ENCODE measurements at regions not wholly inside any gene's neighbourhood (a gene's known extent, or its start where the extent isn't known, plus 50 kb on each side); places are given as distances from the start of the nearest gene placed in this dataset.
"Not testable (repeated sequence)": the region's sequence is repeated elsewhere in the genome, so short reads cannot be mapped to it uniquely, and the experiment has no call there.

- Mint-ChIP-seq H3K27me3 (no peaks in the 10 kb centered on the region), H3K4me3 (no peak overlapping the region)
Observed at GRCh38 chr6:5906842-5907241, 99.9 kb downstream of the NRN1 start.

GRCh38 chr6:5906340-5906670 lies 100.4 kb downstream of the NRN1 start:
- Mint-ChIP-seq H3K4me1 (no peaks in the 10 kb centered on the region), H3K27me3 (no peaks in the 10 kb centered on the region), H3K9me3 (no peaks in the 10 kb centered on the region), H3K4me3 (no peak overlapping the region), H3K27ac (no peak overlapping the region), H3K36me3 (no peaks in the 10 kb centered on the region)
- DNase-seq = no peak

More at GRCh38 chr6:5906842-5907241, 99.9 kb downstream of the NRN1 start:
- H3K9me3 Mint-ChIP-seq = no peaks in the 10 kb centered on the region
- no peaks in the 10 kb centered on the region for H3K4me1 Mint-ChIP-seq
- DNase-seq = no peak
- no peak overlapping the region for H3K27ac Mint-ChIP-seq
- H3K36me3 Mint-ChIP-seq = no peaks in the 10 kb centered on the region

DNA sequence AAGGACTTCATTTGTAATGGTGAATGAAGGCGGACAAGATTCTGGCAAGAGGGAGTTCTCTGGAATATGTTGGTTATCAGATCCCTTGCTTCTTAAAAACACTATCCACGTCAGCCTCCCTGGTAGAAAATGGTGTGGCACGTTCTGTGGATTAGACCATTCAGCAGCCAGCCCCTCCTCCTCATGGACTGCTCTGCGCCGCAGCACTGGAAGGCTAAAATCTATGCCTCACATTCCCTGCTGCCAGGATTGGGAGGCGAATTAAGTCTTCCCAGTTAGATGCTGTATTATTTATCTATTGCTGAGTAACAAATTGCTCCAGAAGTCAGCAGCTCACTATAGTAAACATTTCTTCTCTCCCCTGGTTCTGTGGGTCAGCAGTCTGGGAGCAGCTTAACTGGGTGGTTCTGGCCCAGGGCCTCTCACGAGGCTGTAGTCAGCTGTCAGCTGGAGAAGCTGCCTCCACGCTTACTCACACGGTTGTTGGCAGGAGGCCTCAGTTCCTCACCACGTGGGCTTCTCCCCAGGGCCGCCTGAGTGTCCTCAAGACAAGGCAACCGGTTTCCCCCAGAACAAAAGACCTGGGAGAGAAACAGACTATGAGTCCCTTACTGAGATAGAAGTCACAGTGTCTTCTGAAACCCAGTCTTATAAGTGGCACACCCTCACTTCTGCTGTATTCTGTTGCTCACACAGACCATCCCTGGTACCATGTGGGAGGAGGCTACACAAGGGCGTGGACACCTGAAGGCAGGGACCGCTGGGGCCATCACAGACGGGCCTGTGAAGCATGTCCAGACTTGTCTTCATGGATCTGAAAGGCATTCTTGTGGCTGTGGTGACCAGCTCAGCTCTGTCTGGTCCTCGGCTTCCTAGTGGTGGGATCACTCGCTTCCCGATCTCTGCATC lies 101.0 kb downstream of the NRN1 start:
- Mint-ChIP-seq H3K4me1 (no peaks in the 10 kb centered on the region), H3K36me3 (no peaks in the 10 kb centered on the region), H3K4me3 (no peak overlapping the region), H3K27ac (no peak overlapping the region), H3K27me3 (no peaks in the 10 kb centered on the region), H3K9me3 (no peaks in the 10 kb centered on the region)
- DNase-seq = no peak

DNA sequence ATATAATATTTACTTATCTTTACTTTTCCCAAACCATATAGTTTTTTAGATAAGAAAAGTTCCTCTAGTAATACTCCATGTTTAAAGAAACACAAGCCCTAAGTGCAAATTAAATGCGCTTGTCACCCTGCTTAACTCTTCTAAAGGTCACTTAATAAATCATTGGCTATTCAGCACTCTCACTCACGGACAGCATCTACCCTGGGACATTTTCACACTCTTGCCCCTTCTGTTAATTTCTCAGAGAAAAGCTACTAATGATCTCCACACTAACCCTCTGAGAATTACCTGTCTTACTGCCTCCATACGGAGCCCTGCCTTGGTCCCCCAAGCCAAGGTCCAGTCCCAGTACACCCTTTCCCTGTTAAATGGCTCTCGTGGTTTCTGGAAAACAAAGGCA lies 102.2 kb downstream of the NRN1 start:
- no peak overlapping the region for H3K27ac Mint-ChIP-seq
- H3K36me3 Mint-ChIP-seq = no peaks in the 10 kb centered on the region
- no peak overlapping the region for H3K4me3 Mint-ChIP-seq
- peaks cover 4% of the 10 kb centered on the region for H3K4me1 Mint-ChIP-seq
- no peaks in the 10 kb centered on the region for H3K9me3 Mint-ChIP-seq
- DNase-seq = no peak
- H3K27me3 Mint-ChIP-seq = no peaks in the 10 kb centered on the region

GRCh38 chr6:5899216-5900045 lies 107.3 kb downstream of the NRN1 start:
- no peak overlapping the region for H3K27ac Mint-ChIP-seq
- DNase-seq = no peak
- H3K27me3 Mint-ChIP-seq = no peaks in the 10 kb centered on the region
- H3K4me1 Mint-ChIP-seq = peaks cover 5% of the 10 kb centered on the region
- H3K9me3 Mint-ChIP-seq = no peaks in the 10 kb centered on the region
- no peaks in the 10 kb centered on the region for H3K36me3 Mint-ChIP-seq
- no peak overlapping the region for H3K4me3 Mint-ChIP-seq

DNA sequence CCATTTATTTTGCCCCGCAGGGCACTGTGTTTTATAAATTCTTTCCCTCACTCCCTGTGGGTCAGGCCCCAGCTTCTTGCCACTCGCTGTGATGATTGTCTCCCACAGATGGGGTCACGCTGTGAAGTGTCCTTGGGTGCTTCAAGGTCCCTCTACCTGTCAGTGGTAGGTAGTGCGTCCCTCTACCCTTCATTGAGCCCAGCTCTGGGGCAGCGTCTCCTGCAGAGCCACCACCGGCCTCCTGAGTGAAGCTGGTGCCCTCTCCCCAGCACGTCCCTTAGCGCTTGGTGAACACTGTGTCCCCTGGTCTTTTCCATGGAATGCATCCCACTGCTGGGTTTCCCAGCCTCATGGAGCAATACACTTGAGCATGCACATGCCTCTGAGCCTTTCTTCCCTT lies 108.2 kb downstream of the NRN1 start:
- no peaks in the 10 kb centered on the region for H3K36me3 Mint-ChIP-seq
- H3K9me3 Mint-ChIP-seq = no peaks in the 10 kb centered on the region
- no peak overlapping the region for H3K4me3 Mint-ChIP-seq
- H3K4me1 Mint-ChIP-seq = peaks cover 5% of the 10 kb centered on the region
- DNase-seq = no peak
- no peaks in the 10 kb centered on the region for H3K27me3 Mint-ChIP-seq
- peak overlapping the region; percentile 51 for H3K27ac Mint-ChIP-seq

DNA sequence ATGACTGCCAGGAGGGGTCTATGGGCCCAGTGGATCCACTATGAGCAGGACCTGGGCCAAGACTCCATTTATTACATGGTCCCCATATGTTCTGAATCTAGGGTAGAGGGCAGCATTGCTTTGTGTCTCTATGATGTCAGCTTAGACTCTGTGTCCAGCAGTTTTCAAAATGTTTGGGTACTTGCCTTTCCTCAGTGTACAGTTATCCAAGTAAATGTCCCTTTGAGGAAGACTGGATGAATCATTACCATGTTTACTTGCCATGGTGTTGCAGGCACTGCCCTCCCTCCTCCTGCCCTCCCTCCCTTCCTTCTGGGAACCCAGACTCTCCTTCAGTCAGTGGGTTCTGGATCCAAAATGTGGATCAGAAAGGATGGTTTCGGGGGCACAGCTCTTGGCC lies 108.6 kb downstream of the NRN1 start:
- H3K36me3 Mint-ChIP-seq = no peaks in the 10 kb centered on the region
- no peak overlapping the region for H3K4me3 Mint-ChIP-seq
- no peaks in the 10 kb centered on the region for H3K9me3 Mint-ChIP-seq
- peaks cover 5% of the 10 kb centered on the region for H3K4me1 Mint-ChIP-seq
- H3K27me3 Mint-ChIP-seq = no peaks in the 10 kb centered on the region
- no peak for DNase-seq
- no peak overlapping the region for H3K27ac Mint-ChIP-seq

- H3K27me3 Mint-ChIP-seq = no peaks in the 10 kb centered on the region
- no peak overlapping the region for H3K27ac Mint-ChIP-seq
- H3K9me3 Mint-ChIP-seq = peaks cover 3% of the 10 kb centered on the region
- H3K36me3 Mint-ChIP-seq = peaks cover 4% of the 10 kb centered on the region
- H3K4me1 Mint-ChIP-seq = peaks cover 8% of the 10 kb centered on the region
- no peak for DNase-seq
- H3K4me3 Mint-ChIP-seq = no peak overlapping the region
Observed at GRCh38 chr6:5896476-5897200, 110.1 kb downstream of the NRN1 start.

DNA sequence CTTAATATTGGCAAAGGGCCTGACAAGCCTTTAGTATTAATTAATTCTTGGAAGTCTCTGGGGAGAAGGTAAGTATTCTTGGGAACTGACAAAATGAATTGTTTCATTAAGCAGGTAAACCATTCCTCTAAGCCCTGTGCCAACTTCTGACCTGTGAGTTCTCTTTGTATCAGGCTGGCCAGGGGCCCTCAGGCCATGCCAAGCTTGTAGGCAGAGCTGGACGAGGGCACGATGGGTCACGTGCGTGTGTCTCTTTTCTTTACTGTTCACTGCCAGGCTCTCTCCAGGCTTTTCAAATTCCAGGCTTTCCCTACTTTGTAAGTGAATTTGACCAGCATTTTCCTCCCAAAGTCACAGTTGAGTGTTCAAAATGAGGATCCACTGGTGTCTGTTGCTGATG lies 112.4 kb downstream of the NRN1 start:
- peaks cover 3% of the 10 kb centered on the region for H3K9me3 Mint-ChIP-seq
- H3K4me1 Mint-ChIP-seq = peaks cover 3% of the 10 kb centered on the region
- no peak overlapping the region for H3K27ac Mint-ChIP-seq
- no peaks in the 10 kb centered on the region for H3K27me3 Mint-ChIP-seq
- H3K36me3 Mint-ChIP-seq = peaks cover 4% of the 10 kb centered on the region
- no peak overlapping the region for H3K4me3 Mint-ChIP-seq
- DNase-seq = no peak

DNA sequence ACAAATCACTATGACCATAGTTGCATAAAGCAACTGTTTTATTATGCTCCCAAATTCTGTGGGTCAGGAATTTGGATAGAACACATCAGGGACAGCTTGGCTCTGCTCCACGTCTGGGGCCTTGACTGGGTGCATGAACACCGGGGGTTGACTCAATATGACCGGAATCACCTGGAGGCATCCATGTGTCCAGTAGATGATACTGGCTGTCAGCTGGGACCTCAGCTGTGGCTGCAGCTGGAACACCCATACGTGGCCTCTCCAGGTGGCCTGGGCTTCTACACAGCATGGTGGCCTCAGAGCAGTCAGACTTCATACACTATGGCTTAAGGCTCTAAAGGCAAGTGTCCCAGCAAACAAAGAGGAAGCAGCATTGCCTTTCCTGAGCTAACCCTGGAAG lies 113.4 kb downstream of the NRN1 start:
- Mint-ChIP-seq H3K9me3 (peaks cover 3% of the 10 kb centered on the region), H3K27ac (no peak overlapping the region), H3K36me3 (peaks cover 4% of the 10 kb centered on the region), H3K27me3 (no peaks in the 10 kb centered on the region), H3K4me3 (no peak overlapping the region), H3K4me1 (peaks cover 3% of the 10 kb centered on the region)
- DNase-seq = no peak

GRCh38 chr6:5892669-5893068 lies 114.1 kb downstream of the NRN1 start:
- Mint-ChIP-seq H3K27me3 (no peaks in the 10 kb centered on the region), H3K9me3 (peaks cover 3% of the 10 kb centered on the region), H3K4me3 (peak overlapping the region; percentile 83), H3K4me1 (peaks cover 3% of the 10 kb centered on the region), H3K36me3 (peaks cover 4% of the 10 kb centered on the region), H3K27ac (peak overlapping the region; percentile 82)
- no peak for DNase-seq

DNA sequence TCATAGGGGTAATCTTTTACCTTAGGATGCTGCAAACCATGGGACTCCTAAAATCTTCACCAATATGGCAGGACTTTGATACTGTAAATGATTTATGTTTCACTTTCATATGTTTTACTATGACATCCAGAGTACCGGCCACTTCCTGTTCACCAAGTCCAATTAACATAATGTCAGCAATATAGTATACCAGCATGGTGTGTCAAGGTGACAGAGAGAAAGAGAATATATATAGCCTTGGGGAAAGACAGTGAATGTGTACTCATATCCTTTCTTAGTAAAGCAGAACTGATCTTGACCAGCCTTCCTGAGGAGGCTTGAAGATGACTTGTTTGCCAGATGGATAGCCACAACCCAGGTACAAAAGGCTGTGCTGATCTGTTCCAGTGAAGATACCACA lies 127.9 kb downstream of the NRN1 start:
- no peaks in the 10 kb centered on the region for H3K36me3 Mint-ChIP-seq
- no peak overlapping the region for H3K4me3 Mint-ChIP-seq
- peaks cover 2% of the 10 kb centered on the region for H3K4me1 Mint-ChIP-seq
- no peak for DNase-seq
- no peak overlapping the region for H3K27ac Mint-ChIP-seq
- H3K9me3 Mint-ChIP-seq = no peaks in the 10 kb centered on the region
- no peaks in the 10 kb centered on the region for H3K27me3 Mint-ChIP-seq

DNA sequence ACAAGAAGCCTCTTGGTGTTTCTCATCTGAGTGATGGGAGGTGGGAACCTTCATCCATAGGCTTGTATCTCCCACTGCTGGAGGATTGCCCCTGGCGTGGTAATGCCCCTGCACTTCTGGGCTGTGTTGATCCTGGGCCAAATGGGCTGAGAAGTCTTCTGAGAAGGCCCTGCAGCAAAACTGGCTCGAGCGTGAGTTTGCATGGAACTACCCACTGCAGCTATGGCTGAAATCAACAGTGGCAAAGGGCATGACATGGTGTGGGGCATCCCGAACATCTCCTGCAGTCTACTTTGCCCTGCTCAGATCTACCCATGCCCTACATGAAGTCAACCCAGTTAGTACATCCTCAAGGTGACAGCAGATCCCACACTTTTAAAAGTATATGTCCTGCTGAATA lies 130.6 kb downstream of the NRN1 start:
- H3K4me3 Mint-ChIP-seq = no peak overlapping the region
- DNase-seq = no peak
- H3K9me3 Mint-ChIP-seq = peaks cover 11% of the 10 kb centered on the region
- H3K27me3 Mint-ChIP-seq = no peaks in the 10 kb centered on the region
- peaks cover 4% of the 10 kb centered on the region for H3K36me3 Mint-ChIP-seq
- peaks cover 10% of the 10 kb centered on the region for H3K4me1 Mint-ChIP-seq
- no peak overlapping the region for H3K27ac Mint-ChIP-seq

DNA sequence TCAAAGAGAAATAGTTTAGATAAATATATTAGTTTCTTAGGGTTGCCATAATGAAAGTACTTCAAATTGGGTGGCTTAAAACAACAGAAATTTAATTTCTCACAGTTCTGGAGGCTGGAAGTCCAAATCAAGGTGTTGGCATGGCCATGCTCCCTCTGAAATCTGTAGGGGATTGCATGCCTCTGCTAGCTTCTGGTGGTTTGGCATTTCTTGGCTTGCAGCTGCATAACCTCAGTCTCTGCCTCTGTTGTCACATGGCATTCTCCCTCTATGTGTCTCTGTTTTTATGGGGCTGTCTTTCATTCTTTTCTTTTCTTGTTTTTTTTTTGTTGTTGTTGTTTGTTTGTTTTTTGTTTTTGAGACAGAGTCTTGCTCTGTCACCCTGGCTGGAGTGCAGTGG lies 132.7 kb downstream of the NRN1 start:
- H3K27me3 Mint-ChIP-seq, DNase-seq, H3K4me3 Mint-ChIP-seq, H3K36me3 Mint-ChIP-seq, H3K27ac Mint-ChIP-seq: not testable (repeated sequence)
- Mint-ChIP-seq H3K4me1 (peaks cover 20% of the 10 kb centered on the region), H3K9me3 (peaks cover 12% of the 10 kb centered on the region)

GRCh38 chr6:5871296-5871695 lies 135.4 kb downstream of the NRN1 start:
- Mint-ChIP-seq H3K9me3 (peaks cover 13% of the 10 kb centered on the region), H3K27me3 (no peaks in the 10 kb centered on the region), H3K4me1 (peaks cover 35% of the 10 kb centered on the region), H3K36me3 (peaks cover 7% of the 10 kb centered on the region), H3K4me3 (no peak overlapping the region), H3K27ac (no peak overlapping the region)
- DNase-seq = no peak

Data from activated naive CD8-positive, alpha-beta T cell treated with anti-CD3 and anti-CD28 coated beads for 36 hours (primary cell).